ENCODE measurements at regions not wholly inside any gene's neighbourhood (a gene's known extent, or its start where the extent isn't known, plus 50 kb on each side); places are given as distances from the start of the nearest gene placed in this dataset.

DNA sequence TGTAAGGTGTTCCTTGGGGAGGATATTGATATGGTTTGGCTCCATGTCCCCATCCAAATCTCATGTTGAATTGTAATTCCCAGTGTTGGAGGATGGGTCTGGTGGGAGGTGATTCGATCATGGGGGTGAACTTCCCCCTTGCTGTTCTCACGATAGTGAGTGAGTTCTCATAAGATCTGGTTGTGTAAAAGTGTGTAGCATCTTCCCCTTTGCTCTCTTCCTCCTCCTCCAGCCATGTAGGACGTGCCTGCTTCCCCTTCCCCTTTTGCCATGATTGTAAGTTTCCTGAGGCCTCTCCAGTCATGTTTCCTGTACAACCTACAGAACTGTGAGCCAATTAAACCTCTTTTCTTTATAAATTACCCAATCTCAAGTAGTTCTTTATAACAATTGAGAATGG, 458.7 kb downstream of the LPIN1 start:
- no peak overlapping the region for H3K4me3 ChIP-seq
- H3K9me3 ChIP-seq, result no peaks in the 10 kb centered on the region
- no peaks in the 10 kb centered on the region for H3K4me1 ChIP-seq
- intact Hi-C loops (cut with DNase I), result no loop called here
- no peak for TF ChIP-seq POLR2A (IDR thresholded peaks at IDR 0.05)
- TF ChIP-seq, protein P1, sequence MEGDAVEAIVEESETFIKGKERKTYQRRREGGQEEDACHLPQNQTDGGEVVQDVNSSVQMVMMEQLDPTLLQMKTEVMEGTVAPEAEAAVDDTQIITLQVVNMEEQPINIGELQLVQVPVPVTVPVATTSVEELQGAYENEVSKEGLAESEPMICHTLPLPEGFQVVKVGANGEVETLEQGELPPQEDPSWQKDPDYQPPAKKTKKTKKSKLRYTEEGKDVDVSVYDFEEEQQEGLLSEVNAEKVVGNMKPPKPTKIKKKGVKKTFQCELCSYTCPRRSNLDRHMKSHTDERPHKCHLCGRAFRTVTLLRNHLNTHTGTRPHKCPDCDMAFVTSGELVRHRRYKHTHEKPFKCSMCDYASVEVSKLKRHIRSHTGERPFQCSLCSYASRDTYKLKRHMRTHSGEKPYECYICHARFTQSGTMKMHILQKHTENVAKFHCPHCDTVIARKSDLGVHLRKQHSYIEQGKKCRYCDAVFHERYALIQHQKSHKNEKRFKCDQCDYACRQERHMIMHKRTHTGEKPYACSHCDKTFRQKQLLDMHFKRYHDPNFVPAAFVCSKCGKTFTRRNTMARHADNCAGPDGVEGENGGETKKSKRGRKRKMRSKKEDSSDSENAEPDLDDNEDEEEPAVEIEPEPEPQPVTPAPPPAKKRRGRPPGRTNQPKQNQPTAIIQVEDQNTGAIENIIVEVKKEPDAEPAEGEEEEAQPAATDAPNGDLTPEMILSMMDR (IDR thresholded peaks at IDR 0.05), result no peak
- ATAC-seq (no peak), DNase-seq (no peak)
- H3K27me3 ChIP-seq, result no peaks in the 10 kb centered on the region
- no peak overlapping the region for H3K27ac ChIP-seq
- 30% methylated on average over 3 of the region's 3 CpGs for WGBS (ENCODE audit: insufficient coverage, low coverage, low lambda C conversion rate, missing lambda C conversion rate)
- no peaks in the 10 kb centered on the region for H3K36me3 ChIP-seq

GRCh38 chr2:12207491-12207890, 461.1 kb downstream of the LPIN1 start:
- DNase-seq, result no peak
- Histone ChIP-seq H3K27ac (no peak overlapping the region), H3K36me3 (no peaks in the 10 kb centered on the region), H3K4me1 (no peaks in the 10 kb centered on the region), H3K4me3 (no peak overlapping the region), H3K9me3 (no peaks in the 10 kb centered on the region), H3K27me3 (no peaks in the 10 kb centered on the region)
- WGBS (ENCODE audit: insufficient coverage, low coverage, low lambda C conversion rate, missing lambda C conversion rate), result 50% methylated on average over 1 of the region's 1 CpG
- TF ChIP-seq, protein P1 (IDR thresholded peaks at IDR 0.05), result no peak
- no peak for TF ChIP-seq POLR2A (IDR thresholded peaks at IDR 0.05)
- intact Hi-C loops (cut with DNase I), result no loop called here
- ATAC-seq, result no peak

DNA sequence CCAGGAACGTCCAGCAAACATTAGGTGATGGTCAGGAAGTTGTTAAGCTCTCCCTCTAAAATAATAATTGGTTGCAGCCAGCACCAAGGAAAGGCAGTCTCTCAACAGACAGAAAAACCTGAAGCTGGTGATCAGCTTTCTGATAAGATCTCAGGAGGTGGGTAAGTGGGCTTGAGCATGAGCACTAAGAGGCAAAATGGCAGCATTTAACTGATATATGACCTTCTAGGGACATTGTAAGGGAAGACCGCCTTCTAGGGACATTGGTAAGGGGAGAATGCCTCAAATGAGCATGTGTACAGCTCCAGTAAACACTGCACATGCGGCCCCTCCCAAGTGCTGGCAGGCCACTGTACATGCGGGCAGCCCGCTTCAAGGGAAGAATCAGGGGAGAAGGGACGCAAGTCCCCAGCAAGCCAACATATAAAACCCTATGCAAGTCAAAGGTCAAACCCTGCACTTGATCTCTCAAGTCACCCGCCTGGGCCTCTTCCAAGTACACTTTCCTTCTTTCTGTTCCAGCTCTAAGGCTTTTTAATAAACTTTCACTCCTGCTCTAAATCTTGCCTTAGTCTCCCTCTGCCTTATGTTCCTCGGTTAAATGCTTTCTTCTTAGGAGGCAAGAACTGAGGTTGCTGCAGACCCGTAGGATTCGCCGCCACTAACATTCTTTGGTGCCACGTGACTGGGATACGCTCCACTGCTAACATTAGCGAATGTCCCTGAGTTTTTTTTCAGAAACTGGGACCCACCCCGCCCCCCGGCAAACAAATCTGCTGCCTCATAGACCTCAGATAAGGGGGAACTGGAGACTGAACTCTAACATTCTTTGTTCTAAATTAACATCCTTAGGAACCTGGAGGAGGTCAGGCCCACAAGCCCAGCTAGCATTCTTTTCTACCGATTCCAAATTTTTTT, 463.8 kb downstream of the LPIN1 start:
- intact Hi-C loops (cut with DNase I), result no loop called here
- no peaks in the 10 kb centered on the region for H3K9me3 ChIP-seq
- 78% methylated on average over 14 of the region's 17 CpGs for WGBS (ENCODE audit: insufficient coverage, low coverage, low lambda C conversion rate, missing lambda C conversion rate)

DNA sequence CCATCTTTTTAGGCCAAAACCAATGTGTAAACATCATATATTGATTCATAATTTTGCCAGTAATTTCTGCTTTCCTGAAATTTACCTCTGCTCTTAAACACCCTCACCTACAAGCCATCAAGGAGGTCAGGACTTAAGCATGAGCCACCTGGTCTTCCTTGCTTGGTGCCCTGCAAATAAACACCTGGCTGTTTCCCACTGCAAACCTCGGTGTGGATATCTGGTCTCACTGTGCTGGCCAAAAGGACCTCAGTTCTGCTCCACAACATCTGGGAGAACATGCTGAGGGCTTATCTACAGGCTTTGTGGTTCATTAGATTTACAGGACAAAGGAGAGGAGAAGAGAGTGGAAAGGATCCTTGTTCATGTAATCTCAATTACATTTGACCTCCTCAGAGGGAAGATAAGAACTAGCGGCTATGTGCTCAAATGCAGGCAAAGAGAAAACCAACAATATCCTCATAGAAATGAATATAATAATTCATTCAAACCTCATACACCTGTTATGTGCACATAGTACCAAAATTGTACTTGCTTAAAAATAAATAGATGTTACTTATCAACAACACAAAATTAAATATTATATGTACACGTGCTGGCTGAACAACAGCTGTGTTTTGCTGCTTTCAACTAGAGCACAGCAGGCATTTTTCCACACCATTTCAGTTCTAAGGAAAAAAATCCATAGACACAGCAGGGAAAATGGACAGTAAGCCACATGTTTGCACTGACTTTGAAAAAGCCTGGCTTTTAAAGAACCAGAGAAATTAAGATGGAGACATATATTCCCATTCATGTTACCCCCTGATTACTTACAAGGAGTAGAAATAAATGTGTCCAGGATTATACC, 465.1 kb downstream of the LPIN1 start:
- no peak for DNase-seq
- no peaks in the 10 kb centered on the region for H3K27me3 ChIP-seq
- H3K4me1 ChIP-seq, result no peaks in the 10 kb centered on the region
- no peak for ATAC-seq
- H3K36me3 ChIP-seq, result no peaks in the 10 kb centered on the region
- no peak overlapping the region for H3K27ac ChIP-seq
- no peak for TF ChIP-seq POLR2A (IDR thresholded peaks at IDR 0.05)
- TF ChIP-seq, protein P1 (IDR thresholded peaks at IDR 0.05), result no peak
- WGBS (ENCODE audit: insufficient coverage, low coverage, low lambda C conversion rate, missing lambda C conversion rate), result 28% methylated on average over 3 of the region's 3 CpGs
- no peaks in the 10 kb centered on the region for H3K9me3 ChIP-seq
- no peak overlapping the region for H3K4me3 ChIP-seq
- intact Hi-C loops (cut with DNase I), result no loop called here

More for the DNA sequence above, 463.8 kb downstream of the LPIN1 start:
- TF ChIP-seq, protein P1 (IDR thresholded peaks at IDR 0.05), result no peak
- TF ChIP-seq POLR2A (IDR thresholded peaks at IDR 0.05), result no peak
- H3K4me3 ChIP-seq, result no peak overlapping the region
- no peaks in the 10 kb centered on the region for H3K36me3 ChIP-seq
- H3K27ac ChIP-seq, result no peak overlapping the region
- DNase-seq (no peak), ATAC-seq (no peak)
- H3K4me1 ChIP-seq, result no peaks in the 10 kb centered on the region
- no peaks in the 10 kb centered on the region for H3K27me3 ChIP-seq

Data from right lobe of liver (tissue), 6 donors.